ENCODE measurements at regions not wholly inside any gene's neighbourhood (a gene's known extent, or its start where the extent isn't known, plus 50 kb on each side); places are given as distances from the start of the nearest gene placed in this dataset.

DNA sequence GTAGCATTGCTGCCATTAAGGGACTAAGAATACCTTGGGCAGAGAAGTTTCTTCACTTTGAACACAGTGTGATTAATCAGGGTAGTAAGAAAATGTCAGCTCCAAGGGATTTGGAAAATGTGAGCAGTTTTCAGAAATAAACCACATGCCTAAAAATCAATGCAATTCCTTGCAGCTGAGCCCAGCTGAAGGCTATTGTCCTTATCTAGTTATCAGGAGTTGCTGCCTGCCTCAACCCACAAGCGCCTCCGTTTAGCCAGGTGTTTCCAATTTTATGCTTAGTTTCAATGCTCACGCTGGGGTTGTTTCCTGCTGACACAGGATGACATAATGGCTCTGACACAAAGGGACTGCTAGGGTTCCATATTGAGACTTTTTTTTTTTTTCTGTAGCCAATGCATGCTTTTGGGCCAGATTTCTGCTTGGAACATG, 132.3 kb upstream of the ANK3 start:
- intact Hi-C loops (cut with DNase I) = no loop called here
- Histone ChIP-seq H3K36me3 (no peaks in the 10 kb centered on the region), H3K27ac (no peak overlapping the region), H3K27me3 (no peaks in the 10 kb centered on the region), H3K4me3 (no peak overlapping the region), H3K9me3 (no peaks in the 10 kb centered on the region), H3K4me1 (ENCODE audit: insufficient read depth) (no peaks in the 10 kb centered on the region)
- TF ChIP-seq POLR2A (IDR thresholded peaks at IDR 0.05) (no peak), EP300 (IDR thresholded peaks at IDR 0.05) (no peak)
- TF ChIP-seq, protein P1, sequence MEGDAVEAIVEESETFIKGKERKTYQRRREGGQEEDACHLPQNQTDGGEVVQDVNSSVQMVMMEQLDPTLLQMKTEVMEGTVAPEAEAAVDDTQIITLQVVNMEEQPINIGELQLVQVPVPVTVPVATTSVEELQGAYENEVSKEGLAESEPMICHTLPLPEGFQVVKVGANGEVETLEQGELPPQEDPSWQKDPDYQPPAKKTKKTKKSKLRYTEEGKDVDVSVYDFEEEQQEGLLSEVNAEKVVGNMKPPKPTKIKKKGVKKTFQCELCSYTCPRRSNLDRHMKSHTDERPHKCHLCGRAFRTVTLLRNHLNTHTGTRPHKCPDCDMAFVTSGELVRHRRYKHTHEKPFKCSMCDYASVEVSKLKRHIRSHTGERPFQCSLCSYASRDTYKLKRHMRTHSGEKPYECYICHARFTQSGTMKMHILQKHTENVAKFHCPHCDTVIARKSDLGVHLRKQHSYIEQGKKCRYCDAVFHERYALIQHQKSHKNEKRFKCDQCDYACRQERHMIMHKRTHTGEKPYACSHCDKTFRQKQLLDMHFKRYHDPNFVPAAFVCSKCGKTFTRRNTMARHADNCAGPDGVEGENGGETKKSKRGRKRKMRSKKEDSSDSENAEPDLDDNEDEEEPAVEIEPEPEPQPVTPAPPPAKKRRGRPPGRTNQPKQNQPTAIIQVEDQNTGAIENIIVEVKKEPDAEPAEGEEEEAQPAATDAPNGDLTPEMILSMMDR (IDR thresholded peaks at IDR 0.05) = no peak
- no peak for DNase-seq
- 26 to 43% (median 41%) methylated on average over 3 of the region's 3 CpGs for WGBS, 3 donors

DNA sequence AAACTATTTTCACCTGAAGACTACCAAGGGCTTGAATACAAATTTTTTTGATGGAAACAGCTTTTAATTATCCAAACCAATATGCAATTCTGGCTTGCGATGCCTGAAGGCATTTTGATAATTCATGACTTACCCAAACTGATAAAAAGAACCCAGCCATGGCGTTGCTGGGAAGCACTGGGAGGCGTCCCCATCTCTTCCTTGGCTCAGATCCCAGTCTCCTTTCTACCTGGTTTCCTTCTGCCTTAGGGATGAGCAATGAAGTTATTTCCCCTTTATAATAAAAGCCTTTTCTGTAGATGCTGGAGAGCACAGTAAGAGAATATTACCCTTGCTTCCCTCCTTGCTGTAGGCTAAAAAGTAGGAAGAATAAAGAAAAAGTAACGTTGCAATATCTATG, 129.1 kb upstream of the ANK3 start:
- Histone ChIP-seq H3K27ac (no peak overlapping the region), H3K27me3 (no peaks in the 10 kb centered on the region), H3K4me1 (ENCODE audit: insufficient read depth) (peaks cover 3% of the 10 kb centered on the region), H3K4me3 (no peak overlapping the region), H3K36me3 (no peaks in the 10 kb centered on the region), H3K9me3 (no peaks in the 10 kb centered on the region)
- intact Hi-C loops (cut with DNase I) = no loop called here
- DNase-seq = no peak
- no peak for TF ChIP-seq EP300 (IDR thresholded peaks at IDR 0.05)
- TF ChIP-seq, protein P1 (IDR thresholded peaks at IDR 0.05) = no peak
- WGBS, 3 donors = 87 to 90% (median 87%) methylated on average over 4 of the region's 4 CpGs

DNA sequence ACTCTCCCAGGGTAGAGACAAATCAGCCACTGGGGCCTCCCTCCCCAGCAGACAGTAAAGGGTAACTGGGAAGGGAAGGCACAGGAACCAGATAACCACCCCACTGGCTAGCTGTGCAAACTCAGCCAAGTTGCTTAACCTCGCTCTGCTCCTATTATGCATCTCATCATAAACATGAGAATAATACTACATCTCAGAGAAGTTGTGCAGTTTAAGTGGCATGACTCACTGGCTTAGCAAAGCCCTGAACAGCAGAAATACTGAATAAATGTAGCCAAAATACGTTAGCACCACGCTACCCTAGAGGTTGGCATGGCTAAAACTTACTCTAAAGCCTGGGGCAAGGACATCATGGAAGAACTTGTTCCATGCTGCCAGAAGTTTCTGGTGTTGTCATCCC, 128.1 kb upstream of the ANK3 start:
- H3K9me3 ChIP-seq = no peaks in the 10 kb centered on the region
- H3K27me3 ChIP-seq = no peaks in the 10 kb centered on the region
- peaks cover 3% of the 10 kb centered on the region for H3K4me1 ChIP-seq (ENCODE audit: insufficient read depth)
- DNase-seq = no peak
- intact Hi-C loops (cut with DNase I) = no loop called here
- no peak overlapping the region for H3K27ac ChIP-seq
- H3K36me3 ChIP-seq = no peaks in the 10 kb centered on the region
- TF ChIP-seq, protein P1 (IDR thresholded peaks at IDR 0.05) = no peak
- TF ChIP-seq POLR2A (IDR thresholded peaks at IDR 0.05) (no peak), EP300 (IDR thresholded peaks at IDR 0.05) (no peak)
- WGBS, 3 donors = 83 to 94% (median 93%) methylated on average over 3 of the region's 3 CpGs
- no peak overlapping the region for H3K4me3 ChIP-seq

DNA sequence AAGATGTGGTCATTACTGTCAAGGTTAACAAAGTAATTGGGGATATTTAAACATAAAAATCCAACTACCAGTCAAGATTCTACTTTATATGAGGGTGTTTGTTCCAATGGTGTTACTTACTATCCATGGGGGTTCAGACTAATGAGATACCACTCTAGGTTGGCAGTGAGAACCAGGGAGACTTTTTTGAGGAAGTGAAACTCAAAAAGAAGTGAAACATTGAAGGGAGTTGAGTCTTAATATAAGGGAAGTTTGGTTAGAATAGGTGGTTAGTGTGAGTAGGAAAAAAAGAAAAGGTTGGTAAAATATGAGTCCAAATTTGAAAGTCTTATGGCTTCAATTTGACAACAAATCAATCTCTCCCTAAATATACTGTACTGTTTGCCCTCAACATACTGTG, 123.6 kb upstream of the ANK3 start:
- H3K27me3 ChIP-seq = no peaks in the 10 kb centered on the region
- H3K27ac ChIP-seq = no peak overlapping the region
- H3K4me3 ChIP-seq = no peak overlapping the region
- H3K9me3 ChIP-seq = no peaks in the 10 kb centered on the region
- H3K4me1 ChIP-seq (ENCODE audit: insufficient read depth) = peaks cover 6% of the 10 kb centered on the region
- no peak for DNase-seq
- no peaks in the 10 kb centered on the region for H3K36me3 ChIP-seq
- intact Hi-C loops (cut with DNase I) = no loop called here
- TF ChIP-seq, protein P1 (IDR thresholded peaks at IDR 0.05) = no peak
- no peak for TF ChIP-seq EP300 (IDR thresholded peaks at IDR 0.05)
- no peak for TF ChIP-seq POLR2A (IDR thresholded peaks at IDR 0.05)

All from ovary (tissue), 7 donors.